GM12878 (cell line): ENCODE measurements at regions not wholly inside any gene's neighbourhood (a gene's known extent, or its start where the extent isn't known, plus 50 kb on each side); places are given as distances from the start of the nearest gene placed in this dataset.

Experiments
- BRCA1 ChIP-seq: IDR thresholded peaks from 2 replicates; pipeline ENCODE4 v1.6.1; 2011; ENCODE audit warnings: low read depth, low read length, improper control_type of control experiment
- CHD4 ChIP-seq: fragments of 200-600 bp; sonication (generic); IDR thresholded peaks from 2 replicates; pipeline ENCODE4 v1.6.1; 2016; ENCODE audit warnings: mild to moderate bottlenecking
- CREB1 ChIP-seq: IDR thresholded peaks from 2 replicates; pipeline ENCODE4 v1.6.1; 2012; ENCODE audit warnings: low read depth, mild to moderate bottlenecking, inconsistent platforms
- CTCF ChIP-seq, 3 experiments: IDR thresholded peaks in 2 of 3; conservative IDR thresholded peaks in 1 of 3; 2 replicates each; pipeline ENCODE4 v1.5.1; 2011; ENCODE audit warnings: low read depth in 3 of 3, low read length in 3 of 3, mild to moderate bottlenecking in 3 of 3, control low read depth in 2 of 3, moderate library complexity in 2 of 3, inconsistent platforms in 1 of 3, mixed read lengths in 1 of 3; ENCODE audit not compliant: control insufficient read depth in 2 of 3, insufficient read depth in 1 of 3; ENCODE audit errors: extremely low read depth in 1 of 3
- FOS ChIP-seq: IDR thresholded peaks from 3 replicates; pipeline ENCODE4 v1.6.1; 2011; ENCODE audit warnings: borderline replicate concordance; ENCODE audit not compliant: insufficient read length; ENCODE audit errors: extremely low read depth
- FOXM1 ChIP-seq: IDR thresholded peaks from 2 replicates; pipeline ENCODE4 v1.6.1; 2012; ENCODE audit warnings: low read depth, mild to moderate bottlenecking, inconsistent platforms, low read length, moderate library complexity
- HDGF ChIP-seq: fragments of 450-650 bp; IDR thresholded peaks from 2 replicates; pipeline ENCODE4 v1.6.1; 2016; ENCODE audit warnings: antibody characterized with exemption
- MEF2A ChIP-seq: IDR thresholded peaks from 2 replicates; pipeline ENCODE4 v1.6.1; 2011; ENCODE audit warnings: low read depth, mild to moderate bottlenecking, low read length, moderate library complexity; ENCODE audit not compliant: insufficient read depth
- POLR2A ChIP-seq: IDR thresholded peaks from 2 replicates; pipeline ENCODE4 v1.6.1; 2011; ENCODE audit warnings: low read depth, mild to moderate bottlenecking, low read length
- POLR2AphosphoS5 ChIP-seq: IDR thresholded peaks from 2 replicates; pipeline ENCODE4 v1.6.1; 2011; ENCODE audit warnings: mild to moderate bottlenecking, low read length, inconsistent platforms
- RAD21 ChIP-seq: IDR thresholded peaks from 2 replicates; pipeline ENCODE4 v1.6.1; 2011; ENCODE audit warnings: mild to moderate bottlenecking, low read depth, low read length, moderate library complexity; ENCODE audit not compliant: insufficient read depth
- REST ChIP-seq: IDR thresholded peaks from 2 replicates; pipeline ENCODE4 v1.6.1; 2012; ENCODE audit warnings: mild to moderate bottlenecking, low read depth, low read length
- TCF12 ChIP-seq: IDR thresholded peaks from 2 replicates; pipeline ENCODE4 v1.6.1; 2011; ENCODE audit warnings: low read depth, mild to moderate bottlenecking, low read length
- ZBTB40 ChIP-seq: fragments of 450-650 bp; IDR thresholded peaks from 2 replicates; pipeline ENCODE4 v1.6.1; 2016; ENCODE audit warnings: mild to moderate bottlenecking, moderate library complexity, borderline replicate concordance

- TF ChIP-seq HDGF (no peak), RAD21 (no peak), MEF2A (no peak), FOS (no peak), POLR2A (no peak), POLR2AphosphoS5 (no peak), CTCF (IDR thresholded peaks at IDR 0.05 in 2 of 3, conservative IDR thresholded peaks at IDR 0.05 in 1 of 3; ENCODE audit: control insufficient read depth in 2 of 3, extremely low read depth in 1 of 3, insufficient read depth in 1 of 3, low read depth in 3 of 3, low read length in 3 of 3) (no peak), FOXM1 (no peak), TCF12 (no peak), BRCA1 (no peak), CHD4 (no peak), REST (no peak), ZBTB40 (no peak), CREB1 (no peak)
Measured at GRCh38 chr3:26768068-26768651, 145.6 kb downstream of the LRRC3B start.
